ENCODE measurements at regions not wholly inside any gene's neighbourhood (a gene's known extent, or its start where the extent isn't known, plus 50 kb on each side); places are given as distances from the start of the nearest gene placed in this dataset.

DNA sequence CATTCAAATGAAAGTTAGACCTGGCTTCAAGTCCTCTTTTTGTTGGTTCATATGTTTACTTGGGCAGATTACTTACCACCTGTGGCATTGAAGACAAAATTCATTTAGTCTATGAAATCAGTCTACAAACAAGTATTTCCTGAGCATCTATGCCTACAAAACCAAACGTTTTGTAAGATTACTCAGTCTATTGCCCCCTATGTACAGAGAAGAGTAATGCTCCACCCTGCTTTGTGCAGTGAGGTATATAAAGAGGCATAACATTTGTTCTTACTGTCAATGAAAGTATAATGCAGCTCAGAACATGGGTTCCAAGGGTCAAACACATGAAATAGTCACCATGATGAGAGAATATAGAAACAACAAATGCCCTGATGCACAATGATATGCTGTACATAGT lies 580.7 kb downstream of the KIF4B start:
- no peaks in the 10 kb centered on the region for H3K36me3 ChIP-seq (ENCODE audit: control insufficient read depth in 2 of 2, extremely low read depth in 1 of 2, insufficient read depth in 2 of 2, low read length in 2 of 2)
- H3K4me3 ChIP-seq (replicated peaks in 1 of 3; ENCODE audit: insufficient read depth in 1 of 3, low read depth in 1 of 3, low read length in 3 of 3): no peak overlapping the region
- H3K79me2 ChIP-seq (ENCODE audit: control insufficient read depth, insufficient read depth, low read length): no peaks in the 10 kb centered on the region
- no peaks in the 10 kb centered on the region for H4K20me1 ChIP-seq (replicated peaks; ENCODE audit: control insufficient read depth, extremely low read depth, insufficient read depth, low read length)
- DNase-seq (ENCODE audit: low read depth, low spot score) (no peak), FAIRE-seq (no peak)
- H3K9ac ChIP-seq (replicated peaks; ENCODE audit: extremely low read depth, insufficient read depth, low read length): no peak overlapping the region
- CTCF ChIA-PET: no interaction called here
- H3K4me2 ChIP-seq (ENCODE audit: insufficient read depth, low read length): no peak overlapping the region
- H2AFZ ChIP-seq (ENCODE audit: low read depth, low read length): no peak overlapping the region
- H3K4me1 ChIP-seq (ENCODE audit: control insufficient read depth, extremely low read depth, insufficient read depth, low read length): no peaks in the 10 kb centered on the region
- no TSS peak for BruUV-seq (replicated peaks)
- dilution Hi-C loops (cut with MboI; ENCODE audit: extremely low pct_ligation_motif_present, low sequenced_read_pairs) (no loop called here), intact Hi-C loops (cut with micrococcal nuclease) (no loop called here)
- H3K27me3 ChIP-seq (ENCODE audit: control insufficient read depth in 2 of 2, insufficient read depth in 2 of 2, low read length in 2 of 2): no peaks in the 10 kb centered on the region
- H3K9me3 ChIP-seq (replicated peaks; ENCODE audit: control insufficient read depth, insufficient read depth, low read length): peaks cover 7% of the 10 kb centered on the region
- H3K9me1 ChIP-seq (replicated peaks; ENCODE audit: control insufficient read depth, extremely low read depth, insufficient read depth, low read length): no peaks in the 10 kb centered on the region
- POLR2A ChIA-PET: no interaction called here
- no peak overlapping the region for H3K27ac ChIP-seq (ENCODE audit: insufficient read depth, low read depth, low read length)
- no peak for TF ChIP-seq MYC (IDR thresholded peaks at IDR 0.05; ENCODE audit: low read depth, low read length)
- TF ChIP-seq POLR2AphosphoS5 (IDR thresholded peaks at IDR 0.05; ENCODE audit: insufficient read depth, low read depth, low read length): no peak
- no peak for TF ChIP-seq GATA2 (IDR thresholded peaks at IDR 0.05; ENCODE audit: insufficient read depth, insufficient read length, low read depth, low read length)
- no peak for TF ChIP-seq JUN (IDR thresholded peaks at IDR 0.05; ENCODE audit: borderline replicate concordance, insufficient read depth, insufficient read length, low read depth)
- TF ChIP-seq, protein P1, sequence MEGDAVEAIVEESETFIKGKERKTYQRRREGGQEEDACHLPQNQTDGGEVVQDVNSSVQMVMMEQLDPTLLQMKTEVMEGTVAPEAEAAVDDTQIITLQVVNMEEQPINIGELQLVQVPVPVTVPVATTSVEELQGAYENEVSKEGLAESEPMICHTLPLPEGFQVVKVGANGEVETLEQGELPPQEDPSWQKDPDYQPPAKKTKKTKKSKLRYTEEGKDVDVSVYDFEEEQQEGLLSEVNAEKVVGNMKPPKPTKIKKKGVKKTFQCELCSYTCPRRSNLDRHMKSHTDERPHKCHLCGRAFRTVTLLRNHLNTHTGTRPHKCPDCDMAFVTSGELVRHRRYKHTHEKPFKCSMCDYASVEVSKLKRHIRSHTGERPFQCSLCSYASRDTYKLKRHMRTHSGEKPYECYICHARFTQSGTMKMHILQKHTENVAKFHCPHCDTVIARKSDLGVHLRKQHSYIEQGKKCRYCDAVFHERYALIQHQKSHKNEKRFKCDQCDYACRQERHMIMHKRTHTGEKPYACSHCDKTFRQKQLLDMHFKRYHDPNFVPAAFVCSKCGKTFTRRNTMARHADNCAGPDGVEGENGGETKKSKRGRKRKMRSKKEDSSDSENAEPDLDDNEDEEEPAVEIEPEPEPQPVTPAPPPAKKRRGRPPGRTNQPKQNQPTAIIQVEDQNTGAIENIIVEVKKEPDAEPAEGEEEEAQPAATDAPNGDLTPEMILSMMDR (IDR thresholded peaks at IDR 0.05; ENCODE audit: extremely low read depth in 1 of 2, insufficient read depth in 1 of 2, low read depth in 1 of 2, low read length in 2 of 2): no peak

DNA sequence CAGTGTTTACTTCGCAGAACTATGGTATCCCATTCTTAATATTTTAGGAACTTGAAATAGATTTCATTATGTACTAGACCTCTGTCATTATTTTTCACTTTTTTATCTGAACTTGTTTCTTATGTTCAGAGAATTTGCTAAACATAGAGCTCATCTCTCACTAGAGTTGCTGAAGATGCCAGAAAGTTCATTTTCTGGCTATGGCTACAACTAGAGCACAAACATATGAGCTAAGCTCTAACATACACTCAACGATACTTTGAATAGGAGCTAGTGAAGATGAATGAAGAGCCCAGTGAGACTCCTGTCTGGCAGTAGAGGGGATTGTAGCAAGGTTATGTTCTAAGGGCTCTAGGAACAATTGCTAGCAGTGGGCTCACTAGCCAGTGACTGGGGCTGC lies 582.2 kb downstream of the KIF4B start:
- Histone ChIP-seq H3K79me2 (ENCODE audit: control insufficient read depth, insufficient read depth, low read length) (no peaks in the 10 kb centered on the region), H3K4me3 (replicated peaks in 1 of 3; ENCODE audit: insufficient read depth in 1 of 3, low read depth in 1 of 3, low read length in 3 of 3) (no peak overlapping the region), H3K4me2 (ENCODE audit: insufficient read depth, low read length) (no peak overlapping the region), H3K27ac (ENCODE audit: insufficient read depth, low read depth, low read length) (no peak overlapping the region), H3K36me3 (ENCODE audit: control insufficient read depth in 2 of 2, extremely low read depth in 1 of 2, insufficient read depth in 2 of 2, low read length in 2 of 2) (no peaks in the 10 kb centered on the region), H2AFZ (ENCODE audit: low read depth, low read length) (no peak overlapping the region), H3K27me3 (ENCODE audit: control insufficient read depth in 2 of 2, insufficient read depth in 2 of 2, low read length in 2 of 2) (no peaks in the 10 kb centered on the region), H3K9ac (replicated peaks; ENCODE audit: extremely low read depth, insufficient read depth, low read length) (no peak overlapping the region), H3K4me1 (ENCODE audit: control insufficient read depth, extremely low read depth, insufficient read depth, low read length) (no peaks in the 10 kb centered on the region), H4K20me1 (replicated peaks; ENCODE audit: control insufficient read depth, extremely low read depth, insufficient read depth, low read length) (no peaks in the 10 kb centered on the region), H3K9me3 (replicated peaks; ENCODE audit: control insufficient read depth, insufficient read depth, low read length) (peaks cover 7% of the 10 kb centered on the region), H3K9me1 (replicated peaks; ENCODE audit: control insufficient read depth, extremely low read depth, insufficient read depth, low read length) (no peaks in the 10 kb centered on the region)
- intact Hi-C loops (cut with micrococcal nuclease) (no loop called here), dilution Hi-C loops (cut with MboI; ENCODE audit: extremely low pct_ligation_motif_present, low sequenced_read_pairs) (no loop called here)
- DNase-seq (ENCODE audit: low read depth, low spot score) (no peak), FAIRE-seq (no peak)
- no TSS peak for BruUV-seq (replicated peaks)
- CTCF ChIA-PET: no interaction called here
- TF ChIP-seq POLR2A (IDR thresholded peaks at IDR 0.05; ENCODE audit: low read depth, low read length): no peak
- TF ChIP-seq, protein P1 (IDR thresholded peaks at IDR 0.05; ENCODE audit: extremely low read depth in 1 of 2, insufficient read depth in 1 of 2, low read depth in 1 of 2, low read length in 2 of 2): no peak
- no peak for TF ChIP-seq JUN (IDR thresholded peaks at IDR 0.05; ENCODE audit: borderline replicate concordance, insufficient read depth, insufficient read length, low read depth)
- TF ChIP-seq FOS (IDR thresholded peaks at IDR 0.05; ENCODE audit: borderline replicate concordance, insufficient read depth, low read length): no peak
- TF ChIP-seq GATA2 (IDR thresholded peaks at IDR 0.05; ENCODE audit: insufficient read depth, insufficient read length, low read depth, low read length): no peak
- no peak for TF ChIP-seq POLR2AphosphoS5 (IDR thresholded peaks at IDR 0.05; ENCODE audit: insufficient read depth, low read depth, low read length)
- TF ChIP-seq MYC (IDR thresholded peaks at IDR 0.05; ENCODE audit: low read depth, low read length): no peak
- TF ChIP-seq, protein P2, sequence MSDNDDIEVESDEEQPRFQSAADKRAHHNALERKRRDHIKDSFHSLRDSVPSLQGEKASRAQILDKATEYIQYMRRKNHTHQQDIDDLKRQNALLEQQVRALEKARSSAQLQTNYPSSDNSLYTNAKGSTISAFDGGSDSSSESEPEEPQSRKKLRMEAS (IDR thresholded peaks at IDR 0.05; ENCODE audit: insufficient read depth, insufficient read length): no peak
- no peak for TF ChIP-seq EZH2 (IDR thresholded peaks at IDR 0.05; ENCODE audit: borderline replicate concordance, low read depth, low read length, severe bottlenecking)
- POLR2A ChIA-PET: no interaction called here

All from endothelial cell of umbilical vein (primary cell).